GM12874 (cell line): ENCODE measurements at regions not wholly inside any gene's neighbourhood (a gene's known extent, or its start where the extent isn't known, plus 50 kb on each side); places are given as distances from the start of the nearest gene placed in this dataset.

Experiments
- TF ChIP-seq, protein P1 (sequence below): IDR thresholded peaks from 2 replicates; pipeline ENCODE4 v1.5.1; 2011; ENCODE audit warnings: low read depth, mild to moderate bottlenecking, control low read depth, low read length, moderate library complexity; ENCODE audit not compliant: insufficient read depth

DNA sequence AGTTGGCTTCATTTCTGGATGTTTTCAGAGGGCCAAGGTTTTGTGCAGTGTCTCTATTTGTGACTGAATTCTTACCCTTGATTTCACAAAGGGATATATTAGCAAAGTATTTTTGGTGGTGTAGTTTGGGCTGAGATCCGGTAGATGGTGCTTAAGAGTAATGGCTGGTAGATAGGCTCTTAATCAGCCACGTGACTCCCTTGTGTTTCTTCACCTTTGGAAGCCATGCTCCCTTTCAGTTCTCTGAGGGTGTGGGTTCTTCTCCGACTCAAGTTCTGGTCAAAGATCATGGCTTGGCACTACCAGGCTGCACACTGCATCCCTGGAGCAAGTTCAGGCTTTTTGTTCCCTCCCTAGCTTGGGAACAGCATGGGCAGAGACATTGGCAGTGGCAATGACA is 887.3 kb downstream of the CDH8 start:
- TF ChIP-seq, protein P1, sequence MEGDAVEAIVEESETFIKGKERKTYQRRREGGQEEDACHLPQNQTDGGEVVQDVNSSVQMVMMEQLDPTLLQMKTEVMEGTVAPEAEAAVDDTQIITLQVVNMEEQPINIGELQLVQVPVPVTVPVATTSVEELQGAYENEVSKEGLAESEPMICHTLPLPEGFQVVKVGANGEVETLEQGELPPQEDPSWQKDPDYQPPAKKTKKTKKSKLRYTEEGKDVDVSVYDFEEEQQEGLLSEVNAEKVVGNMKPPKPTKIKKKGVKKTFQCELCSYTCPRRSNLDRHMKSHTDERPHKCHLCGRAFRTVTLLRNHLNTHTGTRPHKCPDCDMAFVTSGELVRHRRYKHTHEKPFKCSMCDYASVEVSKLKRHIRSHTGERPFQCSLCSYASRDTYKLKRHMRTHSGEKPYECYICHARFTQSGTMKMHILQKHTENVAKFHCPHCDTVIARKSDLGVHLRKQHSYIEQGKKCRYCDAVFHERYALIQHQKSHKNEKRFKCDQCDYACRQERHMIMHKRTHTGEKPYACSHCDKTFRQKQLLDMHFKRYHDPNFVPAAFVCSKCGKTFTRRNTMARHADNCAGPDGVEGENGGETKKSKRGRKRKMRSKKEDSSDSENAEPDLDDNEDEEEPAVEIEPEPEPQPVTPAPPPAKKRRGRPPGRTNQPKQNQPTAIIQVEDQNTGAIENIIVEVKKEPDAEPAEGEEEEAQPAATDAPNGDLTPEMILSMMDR: no peak

DNA sequence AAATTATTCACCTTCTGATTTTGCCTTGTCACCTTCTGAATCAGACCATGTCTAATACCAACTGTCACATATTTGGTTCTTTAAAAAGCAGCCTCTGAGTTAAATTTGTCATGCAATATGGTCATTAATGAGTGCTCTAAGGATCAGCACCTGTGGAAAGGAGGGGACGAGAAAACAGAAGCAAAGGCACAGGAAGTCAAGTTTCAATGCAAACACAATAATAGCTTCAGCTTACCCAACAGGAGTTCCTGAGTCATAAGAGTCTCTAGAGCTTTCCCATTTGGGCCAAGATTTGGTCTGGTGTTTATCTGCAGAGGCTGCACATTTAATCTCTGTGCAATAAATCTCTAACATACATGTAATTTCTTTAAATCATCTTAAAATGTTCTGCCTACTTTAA is 889.8 kb downstream of the CDH8 start:
- TF ChIP-seq, protein P1: no peak

DNA sequence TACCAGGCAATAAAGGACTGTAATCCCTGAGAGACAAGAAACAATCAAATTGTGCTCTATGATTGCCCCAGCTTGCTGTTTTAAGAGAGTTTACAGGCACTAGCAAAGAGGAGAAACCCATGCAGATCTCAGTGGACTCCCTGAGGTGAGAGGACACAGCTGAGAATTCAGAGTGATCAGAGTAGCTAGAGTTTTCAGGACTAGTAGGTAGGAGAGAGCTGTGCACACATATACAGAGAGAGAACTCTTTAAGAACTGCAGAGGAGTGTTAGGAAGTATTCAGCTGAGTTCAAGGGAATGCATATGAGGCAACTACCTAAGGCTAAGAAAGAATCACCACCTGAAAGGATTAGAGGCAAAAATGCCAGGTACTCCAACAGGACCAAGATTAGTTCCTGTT is 904.8 kb downstream of the CDH8 start:
- TF ChIP-seq, protein P1: no peak

DNA sequence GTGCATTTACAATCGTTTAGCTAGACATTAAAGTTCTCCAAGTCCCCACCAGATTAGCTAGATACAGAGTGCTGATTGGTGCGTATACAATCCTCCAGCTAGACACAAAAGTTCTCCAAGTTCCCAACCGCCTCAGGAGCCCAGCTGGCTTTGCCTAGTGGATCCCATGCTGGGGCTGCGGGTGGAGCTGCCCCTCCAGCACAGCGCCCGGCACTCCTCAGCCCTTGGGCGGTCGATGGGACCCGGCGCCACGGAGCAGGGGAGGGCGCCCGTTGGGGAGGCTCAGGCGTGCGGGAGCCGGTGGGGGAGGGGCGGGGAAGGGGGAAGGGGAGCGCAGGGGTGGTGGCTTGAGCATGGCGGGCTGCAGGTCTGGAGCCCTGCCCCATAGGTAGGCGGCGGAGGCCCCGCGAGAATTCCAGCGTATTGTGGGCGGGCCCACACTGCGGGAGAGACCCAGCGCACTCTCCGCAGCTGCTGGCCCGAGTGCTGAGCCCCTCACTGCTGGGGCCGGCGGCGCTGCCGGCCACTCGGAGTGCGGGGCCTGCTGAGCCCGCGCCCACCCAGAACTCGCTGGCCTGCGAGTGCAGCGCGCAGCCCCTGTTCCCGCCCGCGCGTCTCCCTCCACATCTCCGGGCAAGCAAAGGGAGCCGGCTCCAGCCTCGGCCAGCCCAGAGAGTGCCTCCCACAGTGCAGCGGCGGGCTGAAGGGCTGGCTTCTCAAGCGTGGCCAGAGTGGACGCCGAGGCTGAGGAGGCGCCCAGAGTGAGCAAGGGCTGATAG is 907.5 kb downstream of the CDH8 start:
- TF ChIP-seq, protein P1: no peak

DNA sequence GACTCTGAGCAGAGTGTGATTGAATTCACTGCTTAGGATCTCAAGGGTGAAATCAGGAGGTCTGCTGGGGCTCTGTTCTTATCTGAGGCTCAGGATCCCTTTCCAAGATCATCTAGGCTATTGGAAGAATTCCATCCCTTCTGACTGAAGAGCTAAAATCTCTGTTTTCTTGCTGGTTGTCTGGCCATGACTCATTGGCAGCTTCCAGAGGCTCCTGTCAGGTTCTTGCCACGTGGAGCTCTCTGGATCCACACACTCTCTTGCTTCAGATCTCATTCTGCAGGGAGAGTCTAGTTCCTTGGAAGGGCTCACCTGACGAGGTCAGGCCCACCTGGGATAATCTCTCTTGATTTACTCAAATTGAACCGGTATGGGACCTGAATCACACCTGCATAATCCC is 930.7 kb downstream of the CDH8 start:
- TF ChIP-seq, protein P1: no peak

DNA sequence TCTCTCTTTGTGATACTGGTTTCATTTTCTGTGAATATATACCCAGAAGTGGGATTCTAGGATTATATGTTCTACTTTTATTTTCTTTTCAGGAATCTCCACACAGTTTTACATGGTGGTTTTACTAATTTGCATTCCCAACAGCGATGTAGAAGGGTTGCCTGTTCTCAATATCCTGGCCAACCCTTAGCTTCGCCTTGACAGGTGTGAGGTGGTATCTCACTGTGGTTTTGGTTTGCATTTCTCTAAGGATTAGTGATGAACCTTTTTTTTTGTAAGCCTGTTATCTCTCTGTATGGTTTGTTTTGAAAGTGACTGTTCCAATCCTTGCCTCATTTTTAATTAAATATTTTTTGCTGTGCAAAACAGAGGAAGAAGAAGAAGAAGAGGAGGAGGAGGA is 937.7 kb downstream of the CDH8 start:
- TF ChIP-seq, protein P1: no peak

DNA sequence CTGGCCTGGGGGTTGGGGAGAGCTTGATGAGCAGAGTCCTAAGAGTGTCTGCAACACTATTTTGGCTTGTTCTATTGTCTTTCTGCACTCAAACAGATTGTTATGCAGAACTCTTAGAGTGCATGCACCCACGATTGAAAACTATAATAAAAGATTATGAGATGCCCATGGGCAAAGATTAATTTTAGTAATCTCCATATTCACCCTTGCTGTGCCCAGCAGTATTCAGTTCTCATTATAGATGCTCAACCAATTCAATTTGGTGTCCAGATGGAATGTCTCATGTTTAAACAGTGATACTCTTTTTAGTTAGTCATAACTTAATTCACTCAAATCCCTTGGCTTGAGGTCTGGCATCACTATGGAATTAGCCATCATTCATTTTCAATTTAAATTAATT is 952.5 kb downstream of the CDH8 start:
- TF ChIP-seq, protein P1: no peak

DNA sequence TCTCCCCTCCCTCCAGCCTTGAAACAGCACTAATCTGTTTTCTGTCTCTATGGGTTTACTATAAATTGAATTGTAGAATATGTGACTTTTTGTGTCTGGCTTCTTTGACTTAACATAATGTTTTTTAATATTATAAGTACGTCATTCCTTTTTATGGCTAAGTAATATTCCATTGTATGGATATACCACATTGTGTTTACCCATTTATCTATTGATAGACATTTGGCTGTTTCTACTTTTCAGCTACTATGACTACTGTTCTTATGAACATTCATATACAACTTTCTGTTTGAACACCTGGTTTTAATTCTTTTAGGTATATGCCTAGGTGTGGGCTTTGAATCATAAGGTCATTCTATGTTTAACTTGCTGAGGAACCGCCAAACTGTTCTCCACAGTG is 961.9 kb downstream of the CDH8 start:
- TF ChIP-seq, protein P1: no peak
